GM18907 (cell line): ENCODE measurements at regions not wholly inside any gene's neighbourhood (a gene's known extent, or its start where the extent isn't known, plus 50 kb on each side); places are given as distances from the start of the nearest gene placed in this dataset.

Experiments
- ATAC-seq: cut with Tn5 transposase; IDR thresholded peaks from one replicate; pipeline ENCODE4 v1.9.1; 2021; ENCODE audit warnings: mild to moderate bottlenecking, moderate library complexity; ENCODE audit not compliant: unreplicated experiment

DNA sequence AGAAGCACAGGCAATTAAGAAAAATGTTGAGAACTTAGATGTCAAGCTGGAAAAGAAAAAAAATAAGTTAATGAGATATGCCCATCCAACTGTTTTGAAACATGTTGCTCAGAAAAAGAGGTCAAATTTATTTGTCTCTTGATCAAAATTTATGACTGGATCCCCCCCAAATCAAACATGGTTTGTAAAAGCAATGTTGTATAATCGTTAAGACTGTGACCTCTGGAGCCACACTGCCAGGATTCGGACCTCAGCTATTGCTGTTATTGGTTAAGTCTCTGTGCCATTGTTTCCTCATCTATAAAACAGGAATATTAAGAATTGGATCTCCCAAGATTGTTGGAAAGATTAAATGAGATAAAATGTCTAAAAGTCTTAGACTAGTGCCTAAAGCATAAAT, 51.9 kb upstream of the LRRK2 start:
- no peak for ATAC-seq

DNA sequence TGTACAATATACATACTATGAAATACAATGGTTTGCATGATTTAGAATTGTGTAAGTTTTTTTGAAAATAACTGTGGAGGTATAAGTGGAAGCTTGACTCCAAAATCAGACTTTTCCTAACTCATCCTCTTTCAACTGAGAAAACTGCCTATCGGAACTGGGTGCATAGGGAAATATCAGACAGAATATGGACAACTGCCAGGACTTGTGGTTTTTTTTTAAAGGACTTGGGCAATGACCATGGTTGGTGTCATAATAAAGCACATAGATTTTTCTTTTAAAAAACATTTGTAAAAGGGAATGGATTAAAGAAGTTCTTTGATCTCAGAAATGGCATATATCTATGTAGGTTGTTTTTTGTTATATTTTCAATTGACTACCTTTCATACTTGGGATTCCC, 53.3 kb upstream of the LRRK2 start:
- no peak for ATAC-seq

DNA sequence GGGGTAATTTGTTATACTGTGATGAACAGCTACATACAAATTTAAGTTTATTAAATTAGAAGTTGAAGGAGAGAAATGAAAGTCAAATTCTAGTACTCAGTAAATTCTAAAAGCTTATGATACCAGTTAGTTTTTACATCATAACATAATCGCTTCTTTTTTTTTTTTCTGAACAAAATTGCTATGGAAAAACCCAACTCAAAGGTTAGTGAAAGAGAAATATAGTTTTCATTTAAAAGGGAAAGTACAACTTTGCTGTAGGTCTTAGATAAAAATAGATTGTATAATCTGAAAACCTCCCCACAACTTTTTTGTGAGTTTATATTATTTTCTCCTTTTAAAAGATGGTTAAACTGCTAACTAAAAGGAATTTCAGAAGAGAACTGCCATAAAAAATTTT, 53.7 kb upstream of the LRRK2 start:
- ATAC-seq: no peak

DNA sequence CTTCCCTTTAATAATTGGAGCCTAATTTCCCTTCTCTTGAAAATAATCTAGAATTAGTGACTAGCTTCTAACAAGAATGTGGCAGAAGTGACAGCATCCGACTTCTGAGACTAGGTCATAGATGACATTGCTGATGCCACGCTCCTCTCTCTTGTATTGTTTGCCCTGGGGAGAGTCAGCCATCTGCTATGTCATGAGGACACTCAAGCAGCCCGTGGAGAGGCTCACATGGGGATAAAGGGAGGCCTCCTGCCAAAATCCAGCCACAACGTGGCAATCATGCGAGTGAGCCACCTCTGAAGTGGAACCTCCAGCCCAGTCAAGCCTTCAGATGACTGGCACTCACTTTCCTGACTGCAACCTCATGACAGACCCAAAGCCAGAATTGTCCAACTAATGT, 54.2 kb upstream of the LRRK2 start:
- ATAC-seq: no peak

DNA sequence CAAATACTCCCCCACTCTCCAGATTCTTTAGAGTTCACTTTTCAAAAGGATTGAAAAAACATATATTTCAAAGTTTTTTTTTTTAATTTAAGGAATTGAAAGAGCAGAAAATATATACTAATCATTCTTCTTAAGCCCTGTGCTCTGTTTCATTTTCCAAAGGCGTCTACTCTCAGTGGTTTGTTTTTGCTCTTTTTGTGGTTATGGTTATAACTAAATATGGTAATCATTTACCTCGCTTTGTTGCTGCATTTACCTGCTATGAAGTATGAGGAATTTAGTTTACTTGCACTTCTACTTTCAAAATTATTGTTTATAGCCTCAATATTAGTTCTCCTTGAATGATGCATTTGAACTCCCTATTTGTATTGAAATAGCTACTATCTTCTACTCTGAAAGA, 55.9 kb upstream of the LRRK2 start:
- ATAC-seq: peak; percentile 94

DNA sequence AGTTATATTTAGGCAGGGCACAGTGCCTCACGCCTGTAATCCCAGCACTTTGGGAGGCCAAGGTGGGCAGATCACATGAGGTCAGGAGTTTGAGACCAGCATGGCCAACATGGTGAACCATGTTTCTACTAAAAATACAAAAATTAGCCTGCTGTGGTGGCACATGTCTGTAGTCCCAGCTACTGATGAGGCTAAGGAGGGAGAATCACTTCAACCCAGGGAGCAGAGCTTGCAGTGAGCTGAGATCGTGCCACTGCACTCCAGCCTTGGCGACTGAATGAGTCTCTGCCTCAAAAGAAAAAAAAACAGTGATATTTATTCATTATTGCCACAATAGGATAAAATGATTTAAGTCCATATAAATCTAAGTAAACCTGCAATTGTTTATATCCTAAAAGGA, 56.4 kb upstream of the LRRK2 start:
- peak; percentile 39 for ATAC-seq

DNA sequence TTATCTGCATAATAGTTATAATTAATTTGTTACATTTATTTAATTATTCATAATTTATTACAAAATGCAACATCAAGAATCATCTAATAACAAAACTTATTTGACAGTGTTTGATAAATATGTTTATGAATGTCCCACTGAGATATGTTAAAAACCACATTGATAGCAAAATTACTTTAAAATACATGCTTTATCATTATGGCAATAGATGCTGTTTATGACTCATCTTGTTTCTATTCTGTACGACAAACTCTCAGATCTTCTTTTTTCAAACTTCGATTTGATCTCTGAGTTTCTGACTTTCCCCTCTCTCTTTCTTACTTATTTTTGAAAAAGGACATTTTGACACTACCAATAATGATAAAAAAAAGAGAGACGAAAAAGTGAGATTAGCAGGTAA, 56.8 kb upstream of the LRRK2 start:
- peak; percentile 54 for ATAC-seq

DNA sequence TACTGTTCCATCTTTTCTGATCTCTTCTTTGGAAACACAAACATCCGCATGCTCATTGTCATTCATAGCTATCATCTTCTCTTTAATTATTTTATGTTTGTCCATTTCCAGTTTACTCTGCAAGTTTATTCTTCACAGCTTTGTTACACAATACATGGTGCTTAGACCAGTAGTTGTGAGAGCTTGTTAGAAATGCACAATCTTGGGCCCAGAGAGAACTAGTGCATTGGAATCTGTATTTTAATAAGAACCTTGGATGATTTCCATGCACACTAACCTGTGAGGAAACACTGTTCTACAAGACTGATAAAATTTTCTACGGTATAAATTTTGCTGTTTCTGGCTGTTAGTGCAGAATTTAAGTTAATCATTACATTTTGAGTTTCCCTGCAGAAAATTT, 59.3 kb upstream of the SLC2A13 start:
- no peak for ATAC-seq

DNA sequence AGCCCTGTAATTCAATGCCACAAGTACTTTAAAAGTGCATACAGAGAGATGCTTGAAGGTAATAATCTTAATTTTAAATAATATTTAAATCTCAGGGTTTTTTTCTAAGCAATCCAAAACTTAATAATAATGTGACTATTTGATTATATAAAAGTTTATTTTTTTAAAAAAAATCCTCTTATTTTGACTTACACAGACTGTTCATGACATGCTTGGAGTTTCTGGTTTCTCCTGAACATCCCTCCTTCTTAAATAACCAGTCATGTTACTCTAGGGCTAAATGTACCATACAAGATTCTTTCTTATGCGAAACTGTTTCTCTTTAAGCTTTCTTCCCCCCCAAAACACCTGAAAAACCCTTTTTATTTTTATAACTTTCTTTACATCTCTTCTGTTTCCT, 58.2 kb upstream of the SLC2A13 start:
- ATAC-seq: no peak

DNA sequence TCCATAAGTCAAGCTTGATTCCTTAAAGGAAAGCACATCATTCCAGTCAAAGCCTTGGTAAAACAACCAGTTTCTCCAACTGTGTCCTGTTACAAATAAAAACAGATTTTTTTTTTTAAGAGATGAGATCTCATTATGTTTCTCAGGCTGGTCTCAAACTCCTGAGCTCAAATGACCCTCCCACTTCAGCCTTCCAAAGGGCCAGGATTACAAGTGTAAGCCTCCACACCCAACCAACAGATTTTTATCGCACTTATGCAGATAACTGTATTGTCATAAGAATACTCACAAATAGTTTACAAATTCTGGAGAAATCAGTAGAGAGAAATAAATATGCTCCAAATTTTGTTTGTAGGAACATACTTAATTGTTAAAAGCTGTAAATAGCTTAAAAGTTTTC, 56.2 kb upstream of the SLC2A13 start:
- no peak for ATAC-seq

DNA sequence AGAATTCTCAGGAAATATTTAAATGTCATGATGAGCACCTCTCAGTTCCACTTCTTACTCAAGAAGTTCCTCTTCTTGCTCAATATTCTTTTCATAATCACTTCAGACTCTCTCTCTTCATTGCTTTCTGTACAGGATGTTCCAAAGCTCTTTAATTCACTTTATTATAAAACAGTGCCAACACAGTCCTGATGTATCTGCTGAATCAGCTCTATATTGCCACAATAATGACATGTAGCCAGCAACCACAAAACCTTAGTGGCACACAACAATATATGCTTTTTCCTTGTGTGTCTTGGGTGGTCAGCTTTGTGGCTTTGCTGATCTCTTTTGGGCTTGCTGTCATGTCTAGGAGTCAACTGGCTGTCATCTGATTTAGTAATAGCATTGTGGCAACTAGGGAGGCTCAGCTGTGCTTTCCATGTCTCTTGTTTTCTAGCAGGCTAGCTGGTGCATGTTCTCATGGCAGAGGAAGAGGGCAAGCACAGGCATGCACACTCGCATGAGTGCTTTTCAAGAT, 52.8 kb upstream of the SLC2A13 start:
- ATAC-seq: peak; percentile 77

DNA sequence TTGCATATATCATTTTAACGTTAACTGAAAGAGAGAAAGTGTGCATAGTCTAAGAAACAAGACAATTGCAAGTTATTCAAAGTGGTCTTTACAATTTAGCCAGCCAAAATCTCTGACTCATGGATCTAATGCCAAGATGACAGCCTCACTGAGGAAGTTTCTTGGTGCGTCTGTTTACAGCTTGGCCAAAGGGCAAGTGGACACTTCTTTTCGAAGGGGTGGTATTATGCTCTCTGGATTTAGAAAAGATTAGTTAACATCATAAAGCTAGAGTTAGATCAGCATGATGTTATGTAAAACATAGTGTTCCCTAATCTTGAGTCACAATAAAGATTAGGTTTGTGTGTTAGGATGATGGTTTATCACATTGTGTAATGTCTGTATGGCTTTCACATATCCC, 51.5 kb upstream of the SLC2A13 start:
- no peak for ATAC-seq

DNA sequence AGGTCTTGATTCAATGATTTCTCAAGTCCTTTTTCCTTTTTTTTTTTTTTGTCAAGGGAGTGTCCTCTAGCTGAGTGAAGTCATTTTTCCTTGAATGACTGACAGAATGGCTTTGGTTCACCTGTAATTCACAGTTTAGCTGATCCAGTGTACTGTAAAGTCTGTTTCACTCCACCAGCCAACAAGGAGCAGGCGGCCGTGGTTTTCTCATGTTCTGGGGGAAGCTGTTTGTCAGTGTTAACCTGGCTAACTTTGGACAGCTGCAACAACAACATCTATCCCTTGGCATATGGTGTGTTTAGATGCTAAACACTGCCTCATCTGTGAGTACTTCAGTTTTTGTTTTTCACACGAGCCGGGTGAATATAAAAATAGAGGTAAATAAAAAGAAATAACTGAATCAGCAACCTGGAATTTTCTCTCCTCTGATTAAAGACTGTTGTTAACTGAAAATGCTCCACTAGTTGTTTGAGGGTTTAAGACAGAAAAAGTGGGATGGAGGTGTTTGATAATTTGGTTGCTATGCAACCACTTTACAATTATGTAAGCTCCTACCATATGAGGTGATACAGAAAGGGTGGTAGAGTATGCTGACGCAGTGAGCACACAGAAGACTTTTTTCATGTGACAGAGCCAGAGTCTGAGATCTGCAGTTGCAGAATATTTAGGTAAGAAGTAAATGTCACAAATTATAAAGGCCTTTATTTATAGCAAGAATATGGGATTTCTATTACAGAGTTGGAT, 50.3 kb upstream of the SLC2A13 start:
- no peak for ATAC-seq
